ENCODE measurements at regions not wholly inside any gene's neighbourhood (a gene's known extent, or its start where the extent isn't known, plus 50 kb on each side); places are given as distances from the start of the nearest gene placed in this dataset.

- TF ChIP-seq CTCF (IDR thresholded peaks at IDR 0.05), result no peak
- TF ChIP-seq EZH2 (IDR thresholded peaks at IDR 0.05), result no peak
Measured at GRCh38 chr7:114243646-114244045, 171.0 kb upstream of the FOXP2 start.

Data from neural progenitor cell (in vitro differentiated cells).